Stimulated activated naive CD8-positive, alpha-beta T cell treated with anti-CD3 and anti-CD28 coated beads, Interleukin-15, amount 100 ng/mL, for 72 hours (primary cell): ENCODE measurements at regions not wholly inside any gene's neighbourhood (a gene's known extent, or its start where the extent isn't known, plus 50 kb on each side); places are given as distances from the start of the nearest gene placed in this dataset.

Experiments used
- ATAC-seq: fragments of 150-1000 bp; cut with Tn5 transposase; 2 replicates; pipeline ENCODE4 v1.10.0; 2021; ENCODE audit warnings: mild to moderate bottlenecking, moderate library complexity
- DNase-seq, 2 donors: peaks; one replicate each; pipeline ENCODE4 v3.0.0; 2021 to 2022
- H3K27ac Mint-ChIP-seq, 2 donors: one replicate each; pipeline ENCODE4 v1.8.0; 2022; ENCODE audit warnings: mild to moderate bottlenecking in 2 of 2, mixed read lengths in 2 of 2, moderate library complexity in 2 of 2
- H3K27me3 Mint-ChIP-seq: one replicate; pipeline ENCODE4 v1.8.0; 2022; ENCODE audit warnings: mixed read lengths
- H3K4me1 Mint-ChIP-seq: one replicate; pipeline ENCODE4 v1.8.0; 2022; ENCODE audit warnings: mild to moderate bottlenecking, mixed read lengths
- H3K4me3 Mint-ChIP-seq, 2 donors: one replicate each; pipeline ENCODE4 v1.8.0; 2022; ENCODE audit warnings: mild to moderate bottlenecking in 2 of 2, mixed read lengths in 2 of 2, moderate library complexity in 1 of 2
- H3K9me3 Mint-ChIP-seq, 2 donors: one replicate each; pipeline ENCODE4 v1.8.0; 2022; ENCODE audit warnings: mixed read lengths in 2 of 2

GRCh38 chr2:19708776-19709175, 193.0 kb downstream of the TTC32 start:
- DNase-seq (no peak), ATAC-seq (no peak)
- Mint-ChIP-seq H3K4me3 (no peak overlapping the region), H3K27ac (no peak overlapping the region), H3K4me1 (no peaks in the 10 kb centered on the region), H3K9me3 (peaks cover 0 to 12% of the 10 kb centered on the region in 2 donors), H3K27me3 (peaks cover 31% of the 10 kb centered on the region)

GRCh38 chr2:19706332-19706731, 195.5 kb downstream of the TTC32 start:
- Mint-ChIP-seq H3K4me1 (no peaks in the 10 kb centered on the region), H3K27ac (no peak overlapping the region), H3K9me3 (no peaks in the 10 kb centered on the region), H3K27me3 (peaks cover 32% of the 10 kb centered on the region), H3K4me3 (no peak overlapping the region)
- no peak for ATAC-seq
- no peak for DNase-seq

DNA sequence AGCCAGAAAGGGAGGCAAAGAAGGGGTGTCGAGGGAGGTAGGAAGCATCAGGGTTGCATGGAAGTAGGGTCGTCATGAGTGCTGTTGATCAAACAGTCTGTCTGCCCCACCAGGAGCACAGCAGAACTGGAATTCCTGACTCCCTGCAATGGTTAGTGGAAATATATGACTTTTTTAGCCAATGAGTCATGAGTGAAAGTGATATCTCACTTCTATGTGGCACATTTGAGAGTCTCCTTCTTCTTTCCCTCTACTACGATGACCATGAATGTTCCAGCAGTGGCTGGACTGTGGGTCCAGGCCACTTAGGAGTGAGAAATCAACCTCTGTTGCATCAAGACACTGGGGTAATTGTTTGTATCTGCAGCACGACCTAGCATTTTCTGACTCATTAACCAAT, 199.5 kb downstream of the TTC32 start:
- no peak for DNase-seq
- Mint-ChIP-seq H3K27ac (no peak overlapping the region), H3K4me1 (no peaks in the 10 kb centered on the region), H3K4me3 (no peak overlapping the region), H3K27me3 (peaks cover 23% of the 10 kb centered on the region), H3K9me3 (peaks cover 0 to 6% of the 10 kb centered on the region in 2 donors)
- ATAC-seq = no peak

GRCh38 chr2:19700861-19701585, 200.8 kb downstream of the TTC32 start:
- DNase-seq (no peak), ATAC-seq (no peak)
- Mint-ChIP-seq H3K9me3 (peaks cover 9 to 17% of the 10 kb centered on the region in 2 donors), H3K4me3 (no peak overlapping the region), H3K27me3 (peaks cover 16% of the 10 kb centered on the region), H3K27ac (no peak overlapping the region), H3K4me1 (no peaks in the 10 kb centered on the region)

GRCh38 chr2:19697131-19697530, 204.7 kb downstream of the TTC32 start:
- Mint-ChIP-seq H3K27ac (no peak overlapping the region), H3K9me3 (peaks cover 13 to 19% of the 10 kb centered on the region in 2 donors), H3K4me3 (no peak overlapping the region), H3K4me1 (no peaks in the 10 kb centered on the region), H3K27me3 (peaks cover 8% of the 10 kb centered on the region)
- DNase-seq = no peak
- ATAC-seq = no peak

DNA sequence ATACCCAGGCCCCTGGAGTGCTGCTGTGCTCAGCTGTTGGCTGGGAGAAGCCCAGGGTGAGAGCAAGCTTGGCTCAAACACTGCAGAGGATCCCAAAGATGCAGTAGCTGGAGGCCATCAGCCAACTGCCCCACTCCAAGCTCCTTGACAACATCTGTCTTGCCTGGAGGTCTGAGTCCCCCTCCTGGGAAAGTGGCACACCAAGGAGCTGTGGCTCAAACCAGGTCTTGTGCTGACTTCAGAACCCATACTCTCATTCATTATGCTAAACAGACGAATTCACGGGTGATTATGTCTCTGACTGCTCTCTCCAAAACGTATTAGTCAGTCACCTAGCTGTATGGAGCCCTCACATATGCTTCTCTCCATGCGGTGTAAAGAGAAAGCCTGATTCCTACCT, 206.1 kb downstream of the TTC32 start:
- no peak for DNase-seq
- Mint-ChIP-seq H3K4me3 (no peak overlapping the region), H3K27ac (no peak overlapping the region), H3K4me1 (no peaks in the 10 kb centered on the region), H3K27me3 (peaks cover 8% of the 10 kb centered on the region), H3K9me3 (peaks cover 13 to 19% of the 10 kb centered on the region in 2 donors)
- ATAC-seq = no peak

GRCh38 chr2:19691892-19692291, 209.9 kb downstream of the TTC32 start:
- Mint-ChIP-seq H3K4me3 (no peak overlapping the region), H3K9me3 (peaks cover 9 to 12% of the 10 kb centered on the region in 2 donors), H3K4me1 (no peaks in the 10 kb centered on the region), H3K27me3 (peaks cover 24% of the 10 kb centered on the region), H3K27ac (no peak overlapping the region)
- DNase-seq = no peak
- no peak for ATAC-seq

GRCh38 chr2:19690429-19690828, 211.4 kb downstream of the TTC32 start:
- no peak for ATAC-seq
- Mint-ChIP-seq H3K27me3 (peaks cover 24% of the 10 kb centered on the region), H3K9me3 (no peaks in the 10 kb centered on the region), H3K4me1 (no peaks in the 10 kb centered on the region), H3K27ac (peak overlapping the region in 1 of 2 donors; percentile 42), H3K4me3 (no peak overlapping the region)
- no peak for DNase-seq

DNA sequence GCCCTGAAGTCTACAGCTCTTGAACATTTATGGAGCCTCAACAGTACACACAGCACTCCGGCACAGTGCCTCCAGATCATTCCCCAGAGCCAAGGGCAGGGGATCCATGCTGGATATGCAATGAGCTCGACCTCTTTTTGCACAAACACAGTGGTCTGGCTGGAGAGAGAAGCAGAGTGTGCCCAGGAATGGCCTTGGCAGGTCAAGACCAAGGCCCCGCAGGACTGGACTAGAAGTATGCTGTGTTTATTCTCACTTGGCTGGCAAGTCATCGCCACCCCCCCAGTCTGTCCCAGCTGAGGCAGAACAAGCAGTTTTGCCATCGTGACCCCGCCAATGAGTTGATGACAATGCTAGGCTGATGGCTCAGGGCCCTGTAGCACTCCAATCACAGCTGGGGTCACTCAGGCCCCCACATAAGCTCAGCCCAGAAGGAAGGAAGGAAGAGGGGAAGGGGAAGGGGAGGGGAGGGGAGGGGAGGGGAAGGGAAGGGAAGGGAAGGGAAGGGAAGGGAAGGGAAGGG, 212.1 kb downstream of the TTC32 start:
- peaks cover 27% of the 10 kb centered on the region for H3K27me3 Mint-ChIP-seq
- DNase-seq = no peak
- no peaks in the 10 kb centered on the region for H3K4me1 Mint-ChIP-seq
- ATAC-seq = no peak
- H3K9me3 Mint-ChIP-seq = no peaks in the 10 kb centered on the region
- no peak overlapping the region for H3K4me3 Mint-ChIP-seq
- no peak overlapping the region for H3K27ac Mint-ChIP-seq

DNA sequence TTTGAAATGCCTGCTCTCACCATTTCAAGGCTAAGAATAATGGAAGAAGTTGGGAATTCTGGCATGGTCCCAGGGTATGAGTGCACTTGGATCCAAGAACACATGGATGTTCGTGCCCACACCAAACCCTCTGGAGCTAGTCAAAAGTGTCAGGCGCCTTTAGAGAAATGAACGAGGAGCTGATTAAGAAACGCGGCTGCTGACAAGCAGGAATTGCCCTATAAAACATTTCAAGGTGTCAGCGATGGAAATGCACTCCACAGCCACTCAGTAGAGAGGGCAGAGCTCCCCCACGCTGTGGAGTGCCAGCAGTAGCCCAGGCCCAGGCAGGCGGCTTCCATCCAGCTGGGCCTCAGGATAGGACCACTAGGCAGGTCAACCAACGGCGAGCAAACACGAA, 213.7 kb downstream of the TTC32 start:
- Mint-ChIP-seq H3K4me1 (no peaks in the 10 kb centered on the region), H3K27ac (no peak overlapping the region), H3K27me3 (peaks cover 32% of the 10 kb centered on the region), H3K4me3 (no peak overlapping the region), H3K9me3 (no peaks in the 10 kb centered on the region)
- DNase-seq (no peak), ATAC-seq (no peak)

- Mint-ChIP-seq H3K4me3 (no peak overlapping the region), H3K9me3 (no peaks in the 10 kb centered on the region), H3K27me3 (peaks cover 32% of the 10 kb centered on the region), H3K27ac (no peak overlapping the region), H3K4me1 (no peaks in the 10 kb centered on the region)
- no peak for DNase-seq
- ATAC-seq = no peak
Measured at GRCh38 chr2:19687017-19687659, 214.6 kb downstream of the TTC32 start.

GRCh38 chr2:19686439-19686838, 215.3 kb downstream of the TTC32 start:
- Mint-ChIP-seq H3K27me3 (peaks cover 31% of the 10 kb centered on the region), H3K27ac (no peak overlapping the region), H3K4me1 (no peaks in the 10 kb centered on the region), H3K4me3 (no peak overlapping the region), H3K9me3 (no peaks in the 10 kb centered on the region)
- ATAC-seq = no peak
- no peak for DNase-seq

- ATAC-seq (no peak), DNase-seq (no peak)
- Mint-ChIP-seq H3K9me3 (no peaks in the 10 kb centered on the region), H3K27ac (no peak overlapping the region), H3K27me3 (peaks cover 24% of the 10 kb centered on the region), H3K4me3 (no peak overlapping the region), H3K4me1 (no peaks in the 10 kb centered on the region)
Measured at GRCh38 chr2:19685731-19686130, 216.1 kb downstream of the TTC32 start.

DNA sequence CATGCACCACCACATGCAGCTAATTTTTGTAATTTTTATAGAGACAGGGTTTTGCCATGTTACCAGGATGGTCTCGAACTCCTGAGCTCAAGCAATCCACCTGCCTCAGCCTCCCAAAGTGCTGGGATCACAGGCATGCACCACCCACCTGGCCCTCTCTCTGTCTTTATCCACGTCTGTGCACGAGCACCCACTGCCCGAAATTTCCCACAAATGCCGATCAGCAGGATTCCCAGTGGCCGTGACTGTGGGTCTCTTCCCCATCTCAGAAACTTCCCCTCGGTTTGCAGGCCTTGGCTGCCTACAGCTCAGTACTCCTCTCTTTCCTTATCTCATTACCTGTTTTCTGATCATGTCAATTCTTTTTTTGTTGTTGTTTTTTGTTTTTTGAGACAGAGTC, 217.3 kb downstream of the TTC32 start:
- Mint-ChIP-seq H3K9me3 (no peaks in the 10 kb centered on the region), H3K4me1 (no peaks in the 10 kb centered on the region), H3K27ac (peak overlapping the region; percentile 54 to 74), H3K27me3 (peaks cover 20% of the 10 kb centered on the region), H3K4me3 (no peak overlapping the region)
- DNase-seq = no peak
- ATAC-seq = no peak

DNA sequence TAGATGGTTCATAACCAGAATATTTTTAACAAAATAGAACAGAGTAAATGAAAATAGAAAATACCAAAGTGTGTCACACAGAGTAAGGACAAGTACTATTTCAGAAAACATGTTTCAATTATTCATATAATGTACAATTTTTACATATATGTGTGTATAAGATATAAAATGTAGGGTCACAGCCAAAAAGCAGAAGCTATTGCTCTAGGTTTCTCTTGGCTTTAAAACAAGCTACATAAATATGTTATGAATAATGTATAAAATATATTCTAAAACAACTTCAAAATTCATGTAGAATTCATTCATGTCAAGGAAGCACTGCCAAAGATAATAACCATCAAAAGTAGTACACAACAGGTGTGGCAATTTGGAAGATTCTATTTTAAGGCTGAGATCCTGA, 218.2 kb downstream of the TTC32 start:
- H3K4me3 Mint-ChIP-seq = no peak overlapping the region
- no peak overlapping the region for H3K27ac Mint-ChIP-seq
- peaks cover 11% of the 10 kb centered on the region for H3K27me3 Mint-ChIP-seq
- ATAC-seq (no peak), DNase-seq (no peak)
- H3K9me3 Mint-ChIP-seq = no peaks in the 10 kb centered on the region
- H3K4me1 Mint-ChIP-seq = no peaks in the 10 kb centered on the region

- H3K4me3 Mint-ChIP-seq = no peak overlapping the region
- no peak for ATAC-seq
Measured at GRCh38 chr2:19682493-19682892, 219.3 kb downstream of the TTC32 start.

More at GRCh38 chr2:19682493-19682892, 219.3 kb downstream of the TTC32 start:
- no peaks in the 10 kb centered on the region for H3K4me1 Mint-ChIP-seq
- H3K9me3 Mint-ChIP-seq = no peaks in the 10 kb centered on the region
- peaks cover 8% of the 10 kb centered on the region for H3K27me3 Mint-ChIP-seq
- DNase-seq = no peak
- H3K27ac Mint-ChIP-seq = no peak overlapping the region
